ENCODE measurements at regions not wholly inside any gene's neighbourhood (a gene's known extent, or its start where the extent isn't known, plus 50 kb on each side); places are given as distances from the start of the nearest gene placed in this dataset.

DNA sequence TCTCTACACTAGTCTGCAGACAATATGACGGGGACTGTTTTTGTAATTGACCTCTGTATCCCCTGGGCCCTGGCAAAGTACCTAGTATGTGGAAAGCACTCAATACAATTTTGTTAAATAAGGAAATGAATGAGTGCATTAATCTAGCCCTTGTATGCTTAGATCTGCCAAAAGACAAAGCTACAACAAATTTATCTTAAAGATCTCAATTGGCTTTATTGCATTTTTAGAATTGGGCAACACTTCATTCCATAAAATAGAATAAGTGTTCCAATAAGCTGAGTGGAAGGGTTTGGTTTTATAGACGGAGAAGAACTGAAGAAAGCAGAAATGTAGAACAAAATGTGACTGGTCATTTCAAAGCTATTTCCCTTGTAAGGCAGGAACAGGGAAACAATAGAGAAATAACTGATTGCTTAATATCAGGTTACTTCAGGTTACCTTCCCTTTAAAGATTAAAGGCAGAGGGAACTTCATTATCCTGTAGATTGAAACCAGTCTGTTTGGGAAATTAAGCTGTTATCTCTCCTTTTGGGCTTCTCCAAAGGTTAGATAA, 108.3 kb upstream of the MME start:
- no peak for DNase-seq (ENCODE audit: extremely low spot score)
- ChIA-PET CTCF (interaction anchor here (1.2 to 1.3 kb wide), 2 partner anchors 8 to 10 kb away, joined by 3 to 5 read pairs; no protein-coding TSS in a partner anchor), POLR2A (no interaction called here)
- TF ChIP-seq CTCF (IDR thresholded peaks at IDR 0.05; ENCODE audit: control extremely low read depth, extremely low read depth, low read depth, missing control alignments) = no peak

- CTCF ChIA-PET = interaction anchor here (1.2 to 1.3 kb wide), 2 partner anchors 8 to 9 kb away, joined by 3 to 5 read pairs; no protein-coding TSS in a partner anchor
- POLR2A ChIA-PET = no interaction called here
- no peak for DNase-seq (ENCODE audit: extremely low spot score)
- no peak for TF ChIP-seq CTCF (IDR thresholded peaks at IDR 0.05; ENCODE audit: control extremely low read depth, extremely low read depth, low read depth, missing control alignments)
Observed at GRCh38 chr3:154971341-154971740, 108.8 kb upstream of the MME start.

DNA sequence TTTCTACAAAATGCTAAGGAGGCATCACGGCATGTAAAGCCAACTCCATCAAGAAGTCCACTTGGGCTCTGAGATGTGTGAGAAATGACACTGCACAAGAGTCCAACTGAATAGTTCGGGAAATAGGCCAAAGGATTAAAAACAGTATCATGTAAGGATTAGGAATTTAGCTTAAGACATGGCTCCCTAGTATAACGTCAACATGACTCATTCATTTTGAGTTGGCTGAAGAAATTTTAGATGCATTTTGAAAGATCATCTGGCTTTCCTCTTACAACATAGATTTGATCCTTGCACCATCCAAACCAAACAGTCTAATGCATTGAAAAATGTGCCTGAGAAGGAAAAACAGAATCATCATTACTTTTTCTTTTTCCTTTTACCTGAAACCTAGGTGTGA, 109.3 kb upstream of the MME start:
- no peak for DNase-seq (ENCODE audit: extremely low spot score)
- CTCF ChIA-PET = interaction anchor here (1.2 kb wide), 1 partner anchor 9 kb away, joined by 3 read pairs; no protein-coding TSS in a partner anchor
- no peak for TF ChIP-seq CTCF (IDR thresholded peaks at IDR 0.05; ENCODE audit: control extremely low read depth, extremely low read depth, low read depth, missing control alignments)
- POLR2A ChIA-PET = no interaction called here

- ChIA-PET CTCF (no interaction called here), POLR2A (no interaction called here)
- no peak for TF ChIP-seq CTCF (IDR thresholded peaks at IDR 0.05; ENCODE audit: control extremely low read depth, extremely low read depth, low read depth, missing control alignments)
- DNase-seq (ENCODE audit: extremely low spot score) = no peak
Observed at GRCh38 chr3:154969366-154969765, 110.8 kb upstream of the MME start.

DNA sequence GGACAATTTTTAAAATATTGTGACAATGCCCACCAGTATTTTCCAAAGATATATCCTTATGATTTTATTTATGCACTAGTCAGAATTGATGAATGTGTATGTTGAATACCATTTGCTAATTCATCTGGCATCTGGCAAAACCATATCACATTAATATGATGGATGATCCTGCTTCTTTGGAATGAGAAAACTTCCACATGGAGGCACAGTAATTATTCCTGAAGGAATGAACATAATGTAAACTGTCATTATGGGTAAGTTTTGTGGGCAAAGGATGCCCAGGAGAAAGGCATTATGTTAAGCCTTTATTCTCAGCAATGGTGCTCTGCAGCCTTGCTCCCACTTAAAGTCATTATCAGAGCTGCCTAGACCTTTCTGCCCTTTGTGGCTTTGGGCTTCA, 113.0 kb upstream of the MME start:
- no peak for TF ChIP-seq CTCF (IDR thresholded peaks at IDR 0.05; ENCODE audit: control extremely low read depth, extremely low read depth, low read depth, missing control alignments)
- no peak for DNase-seq (ENCODE audit: extremely low spot score)
- ChIA-PET CTCF (no interaction called here), POLR2A (no interaction called here)

GRCh38 chr3:154956815-154957214, 123.3 kb upstream of the MME start:
- DNase-seq (ENCODE audit: extremely low spot score) = no peak
- TF ChIP-seq CTCF (IDR thresholded peaks at IDR 0.05; ENCODE audit: control extremely low read depth, extremely low read depth, low read depth, missing control alignments) = no peak
- ChIA-PET POLR2A (interaction anchor here (0.5 kb wide), 1 partner anchor 131 kb away, joined by 4 read pairs; no protein-coding TSS in a partner anchor), CTCF (interaction anchor here (1.0 kb wide), 1 partner anchor 10 kb away, joined by 5 read pairs; no protein-coding TSS in a partner anchor)

All from GM10248 (cell line).